ENCODE measurements at regions not wholly inside any gene's neighbourhood (a gene's known extent, or its start where the extent isn't known, plus 50 kb on each side); places are given as distances from the start of the nearest gene placed in this dataset.

- no peak for TF ChIP-seq EZH2phosphoT487 (IDR thresholded peaks at IDR 0.05; ENCODE audit: borderline replicate concordance, low read length)
- TF ChIP-seq EZH2 (IDR thresholded peaks at IDR 0.05; ENCODE audit: low read length, unreplicated experiment): no peak
Measured at GRCh38 chr4:52311464-52312125, 260.5 kb downstream of the SPATA18 start.
